Smooth muscle cell (in vitro differentiated cells): ENCODE measurements at regions not wholly inside any gene's neighbourhood (a gene's known extent, or its start where the extent isn't known, plus 50 kb on each side); places are given as distances from the start of the nearest gene placed in this dataset.

ENCODE experiments used
- DNase-seq: peaks from one replicate; lab custom pipeline; 2025; ENCODE audit not compliant: unreplicated experiment; lab: John Stamatoyannopoulos, UW
- H2AFZ ChIP-seq: fragments of 200-600 bp; sonication (generic); 2 replicates; pipeline ENCODE4 v1.6.0; 2016; ENCODE audit warnings: antibody characterized with exemption, low read depth, mild to moderate bottlenecking
- H3F3A ChIP-seq: fragments of 200-600 bp; sonication (generic); 2 replicates; pipeline ENCODE4 v1.6.0; 2017; ENCODE audit warnings: antibody characterized with exemption, low read depth
- H3K27ac ChIP-seq: fragments of 200-600 bp; sonication (generic); 2 replicates; pipeline ENCODE4 v1.5.1; 2016; ENCODE audit warnings: low read depth, mild to moderate bottlenecking
- H3K27me3 ChIP-seq: fragments of 200-600 bp; sonication (generic); 2 replicates; pipeline ENCODE4 v1.6.1; 2016; ENCODE audit warnings: low read depth, mild to moderate bottlenecking
- H3K36me3 ChIP-seq: fragments of 200-600 bp; sonication (generic); 2 replicates; pipeline ENCODE4 v1.5.1; 2016; ENCODE audit warnings: low read depth
- H3K4me1 ChIP-seq: fragments of 200-600 bp; sonication (generic); 2 replicates; pipeline ENCODE4 v1.5.1; 2016; ENCODE audit warnings: low read depth
- H3K4me2 ChIP-seq: fragments of 200-600 bp; sonication (generic); 2 replicates; pipeline ENCODE4 v1.6.0; 2016; ENCODE audit warnings: mild to moderate bottlenecking
- H3K4me3 ChIP-seq: fragments of 200-600 bp; sonication (generic); 2 replicates; pipeline ENCODE4 v1.5.1; 2016; ENCODE audit warnings: mild to moderate bottlenecking
- H3K79me2 ChIP-seq: fragments of 200-600 bp; sonication (generic); 2 replicates; pipeline ENCODE4 v1.6.0; 2016; ENCODE audit warnings: low read depth, mild to moderate bottlenecking
- H3K9ac ChIP-seq: fragments of 200-600 bp; sonication (generic); 2 replicates; pipeline ENCODE4 v1.6.0; 2016; ENCODE audit warnings: low read depth
- H3K9me3 ChIP-seq: fragments of 200-600 bp; sonication (generic); replicated peaks from 2 replicates; pipeline ENCODE4 v1.5.1; 2016; ENCODE audit warnings: low read depth
- H4K20me1 ChIP-seq: fragments of 200-600 bp; sonication (generic); 2 replicates; pipeline ENCODE4 v1.6.0; 2016; ENCODE audit warnings: low read depth
- WGBS: methylation state at CpG from one replicate; pipeline ENCODE4 v1.1.7; 2016; ENCODE audit warnings: low lambda C conversion rate; 5-methylcytosine and 5-hydroxymethylcytosine counted together
- TF ChIP-seq, protein P1 (sequence below): fragments of 200-600 bp; sonication (generic); IDR thresholded peaks from 2 replicates; pipeline ENCODE4 v1.5.1; 2017; ENCODE audit warnings: borderline replicate concordance, mild to moderate bottlenecking, antibody characterized with exemption; ENCODE audit not compliant: insufficient read depth, poor library complexity, severe bottlenecking

DNA sequence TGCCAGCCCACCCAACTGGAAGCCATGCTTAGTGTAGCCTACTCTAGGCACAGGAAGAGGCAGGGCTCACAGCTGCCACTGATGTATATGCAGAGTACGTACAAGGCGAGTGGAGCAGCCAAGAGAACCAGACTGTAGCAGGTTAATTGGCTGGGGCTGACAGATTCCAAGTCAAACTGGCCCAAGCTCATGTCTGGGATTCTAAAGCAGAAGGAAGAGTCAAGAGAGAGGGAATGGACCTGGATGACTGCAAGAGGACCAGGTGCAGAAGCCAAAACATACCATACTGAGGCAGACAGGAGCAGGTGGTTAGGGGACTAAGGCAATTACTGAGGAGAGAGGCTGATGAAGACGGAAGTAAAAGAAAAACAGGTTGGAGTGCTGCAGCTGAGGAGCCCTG lies 51.3 kb upstream of the LRRN2 start:
- H3K27me3 ChIP-seq: peaks cover 27% of the 10 kb centered on the region
- H3K79me2 ChIP-seq: no peaks in the 10 kb centered on the region
- H3K4me2 ChIP-seq: no peak overlapping the region
- H3K9me3 ChIP-seq: no peaks in the 10 kb centered on the region
- H4K20me1 ChIP-seq: no peaks in the 10 kb centered on the region
- no peak overlapping the region for H2AFZ ChIP-seq
- H3K4me1 ChIP-seq: no peaks in the 10 kb centered on the region
- no peak overlapping the region for H3K9ac ChIP-seq
- WGBS: 93% methylated on average over 3 of the region's 3 CpGs
- no peaks in the 10 kb centered on the region for H3K36me3 ChIP-seq
- TF ChIP-seq, protein P1, sequence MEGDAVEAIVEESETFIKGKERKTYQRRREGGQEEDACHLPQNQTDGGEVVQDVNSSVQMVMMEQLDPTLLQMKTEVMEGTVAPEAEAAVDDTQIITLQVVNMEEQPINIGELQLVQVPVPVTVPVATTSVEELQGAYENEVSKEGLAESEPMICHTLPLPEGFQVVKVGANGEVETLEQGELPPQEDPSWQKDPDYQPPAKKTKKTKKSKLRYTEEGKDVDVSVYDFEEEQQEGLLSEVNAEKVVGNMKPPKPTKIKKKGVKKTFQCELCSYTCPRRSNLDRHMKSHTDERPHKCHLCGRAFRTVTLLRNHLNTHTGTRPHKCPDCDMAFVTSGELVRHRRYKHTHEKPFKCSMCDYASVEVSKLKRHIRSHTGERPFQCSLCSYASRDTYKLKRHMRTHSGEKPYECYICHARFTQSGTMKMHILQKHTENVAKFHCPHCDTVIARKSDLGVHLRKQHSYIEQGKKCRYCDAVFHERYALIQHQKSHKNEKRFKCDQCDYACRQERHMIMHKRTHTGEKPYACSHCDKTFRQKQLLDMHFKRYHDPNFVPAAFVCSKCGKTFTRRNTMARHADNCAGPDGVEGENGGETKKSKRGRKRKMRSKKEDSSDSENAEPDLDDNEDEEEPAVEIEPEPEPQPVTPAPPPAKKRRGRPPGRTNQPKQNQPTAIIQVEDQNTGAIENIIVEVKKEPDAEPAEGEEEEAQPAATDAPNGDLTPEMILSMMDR: no peak
- no peak overlapping the region for H3K27ac ChIP-seq
- H3F3A ChIP-seq: no peaks in the 10 kb centered on the region
- DNase-seq: no peak
- H3K4me3 ChIP-seq: no peak overlapping the region

DNA sequence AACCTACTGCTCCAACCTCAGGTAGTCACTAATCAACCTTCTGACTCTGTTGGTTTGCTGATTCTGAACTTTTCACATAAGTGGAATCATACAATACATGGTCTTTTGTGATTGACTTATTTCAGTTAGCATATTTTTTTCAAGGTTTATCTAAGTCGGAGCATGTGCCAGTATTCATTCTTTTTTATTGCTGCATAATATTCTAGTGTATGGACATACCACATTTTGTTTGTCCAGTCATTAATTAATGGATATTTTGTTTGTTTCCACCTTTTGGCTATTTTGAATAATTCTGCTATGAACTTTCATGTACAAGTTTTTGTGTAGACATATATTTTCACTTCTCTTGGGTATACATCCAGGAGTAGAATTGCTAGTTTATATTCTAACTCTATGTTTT lies 53.0 kb upstream of the LRRN2 start:
- no peak for DNase-seq
- H3K9ac ChIP-seq: no peak overlapping the region
- H3F3A ChIP-seq: no peaks in the 10 kb centered on the region
- H3K27ac ChIP-seq: no peak overlapping the region
- H3K4me1 ChIP-seq: no peaks in the 10 kb centered on the region
- H3K9me3 ChIP-seq: no peaks in the 10 kb centered on the region
- H3K36me3 ChIP-seq: no peaks in the 10 kb centered on the region
- peaks cover 24% of the 10 kb centered on the region for H3K27me3 ChIP-seq
- H2AFZ ChIP-seq: no peak overlapping the region
- WGBS: 83% methylated on average over 1 of the region's 1 CpG
- H3K79me2 ChIP-seq: no peaks in the 10 kb centered on the region
- no peaks in the 10 kb centered on the region for H4K20me1 ChIP-seq
- no peak overlapping the region for H3K4me3 ChIP-seq
- TF ChIP-seq, protein P1: no peak
- H3K4me2 ChIP-seq: no peak overlapping the region

- H3F3A ChIP-seq: no peaks in the 10 kb centered on the region
- no peak overlapping the region for H3K27ac ChIP-seq
- H3K27me3 ChIP-seq: peaks cover 18% of the 10 kb centered on the region
- no peak overlapping the region for H3K4me3 ChIP-seq
- H3K4me2 ChIP-seq: no peak overlapping the region
- H2AFZ ChIP-seq: no peak overlapping the region
- H4K20me1 ChIP-seq: no peaks in the 10 kb centered on the region
- no peak for DNase-seq
- H3K9me3 ChIP-seq: no peaks in the 10 kb centered on the region
- no peaks in the 10 kb centered on the region for H3K79me2 ChIP-seq
- H3K9ac ChIP-seq: no peak overlapping the region
- no peaks in the 10 kb centered on the region for H3K4me1 ChIP-seq
- TF ChIP-seq, protein P1: no peak
- H3K36me3 ChIP-seq: no peaks in the 10 kb centered on the region
Measured at GRCh38 chr1:204740354-204740753, 54.8 kb upstream of the LRRN2 start.

DNA sequence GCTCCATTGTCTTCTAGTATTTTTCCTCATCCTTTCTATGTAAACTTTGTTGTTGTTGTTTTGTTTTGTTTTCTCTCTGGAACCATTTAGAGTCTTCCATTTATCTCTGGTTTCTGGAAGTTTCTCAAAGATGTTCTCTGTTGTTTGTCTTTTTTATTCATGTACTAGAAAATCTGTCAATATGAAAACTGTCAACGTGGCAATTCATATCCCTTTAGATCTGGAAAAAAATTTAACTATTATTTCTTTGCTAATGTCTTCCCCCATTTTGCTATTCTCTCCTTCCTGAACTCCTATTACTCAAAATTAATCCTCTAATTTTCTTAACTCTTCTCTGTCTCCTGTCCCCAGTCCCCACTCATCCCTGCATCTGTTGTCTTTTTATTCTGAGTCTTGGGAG lies 55.9 kb upstream of the LRRN2 start:
- Histone ChIP-seq H4K20me1 (no peaks in the 10 kb centered on the region), H3F3A (no peaks in the 10 kb centered on the region), H3K79me2 (no peaks in the 10 kb centered on the region), H3K36me3 (no peaks in the 10 kb centered on the region), H3K9ac (no peak overlapping the region), H3K4me3 (no peak overlapping the region), H3K4me2 (no peak overlapping the region), H3K27me3 (peaks cover 8% of the 10 kb centered on the region), H3K4me1 (no peaks in the 10 kb centered on the region), H3K9me3 (no peaks in the 10 kb centered on the region), H2AFZ (no peak overlapping the region), H3K27ac (no peak overlapping the region)
- 92% methylated on average over 1 of the region's 1 CpG for WGBS
- no peak for DNase-seq
- TF ChIP-seq, protein P1: no peak
